ENCODE measurements at regions not wholly inside any gene's neighbourhood (a gene's known extent, or its start where the extent isn't known, plus 50 kb on each side); places are given as distances from the start of the nearest gene placed in this dataset.

GRCh38 chr2:176637486-176638166 lies 368.4 kb downstream of the MTX2 start:
- no peak for FAIRE-seq
- peak overlapping the region; percentile 13 to 67 (median 46) for H3K9ac ChIP-seq (ENCODE audit: low read length in 3 of 3)
- no peaks in the 10 kb centered on the region for H3K36me3 ChIP-seq (ENCODE audit: control insufficient read depth in 2 of 3, insufficient read depth in 3 of 3, low read length in 3 of 3)
- no peaks in the 10 kb centered on the region for H3K9me3 ChIP-seq (ENCODE audit: control insufficient read depth in 2 of 3, insufficient read depth in 1 of 3, low read length in 3 of 3)
- H3K4me3 ChIP-seq (ENCODE audit: low read length in 3 of 3): peak overlapping the region; percentile 51 to 71 (median 59)
- intact Hi-C loops (cut with DNase I): no loop called here
- no peaks in the 10 kb centered on the region for H3K27me3 ChIP-seq (ENCODE audit: control insufficient read depth, insufficient read depth, low read length)
- H3K4me1 ChIP-seq (ENCODE audit: control insufficient read depth in 2 of 3, insufficient read depth in 2 of 3, low read depth in 1 of 3, low read length in 3 of 3): no peaks in the 10 kb centered on the region
- TF ChIP-seq CTCF (IDR thresholded peaks at IDR 0.05; ENCODE audit: borderline replicate concordance, extremely low read depth, insufficient read depth): no peak
- DNase-seq: peak; percentile 70 to 92 (median 84)
- peak overlapping the region; percentile 77 to 81 for H3K27ac ChIP-seq (ENCODE audit: low read depth in 2 of 2, low read length in 2 of 2)

GRCh38 chr2:176638167-176639015 lies 369.1 kb downstream of the MTX2 start:
- no peaks in the 10 kb centered on the region for H3K27me3 ChIP-seq (ENCODE audit: control insufficient read depth, insufficient read depth, low read length)
- H3K9ac ChIP-seq (ENCODE audit: low read length in 3 of 3): peak overlapping the region in 2 of 3 donors; percentile 28 to 29
- H3K4me3 ChIP-seq (ENCODE audit: low read length in 3 of 3): peak overlapping the region; percentile 31 to 71 (median 36)
- no peaks in the 10 kb centered on the region for H3K9me3 ChIP-seq (ENCODE audit: control insufficient read depth in 2 of 3, insufficient read depth in 1 of 3, low read length in 3 of 3)
- H3K4me1 ChIP-seq (ENCODE audit: control insufficient read depth in 2 of 3, insufficient read depth in 2 of 3, low read depth in 1 of 3, low read length in 3 of 3): no peaks in the 10 kb centered on the region
- H3K27ac ChIP-seq (ENCODE audit: low read depth in 2 of 2, low read length in 2 of 2): peak overlapping the region; percentile 77 to 81
- DNase-seq: peak; percentile 83 to 91 (median 87)
- intact Hi-C loops (cut with DNase I): no loop called here
- TF ChIP-seq CTCF (IDR thresholded peaks at IDR 0.05; ENCODE audit: borderline replicate concordance, extremely low read depth, insufficient read depth): peak; percentile 88
- no peak for FAIRE-seq
- no peaks in the 10 kb centered on the region for H3K36me3 ChIP-seq (ENCODE audit: control insufficient read depth in 2 of 3, insufficient read depth in 3 of 3, low read length in 3 of 3)

GRCh38 chr2:176639016-176639343 lies 369.7 kb downstream of the MTX2 start:
- H3K9ac ChIP-seq (ENCODE audit: low read length in 3 of 3): no peak overlapping the region
- no peaks in the 10 kb centered on the region for H3K27me3 ChIP-seq (ENCODE audit: control insufficient read depth, insufficient read depth, low read length)
- DNase-seq (no peak), FAIRE-seq (no peak)
- H3K27ac ChIP-seq (ENCODE audit: low read depth in 2 of 2, low read length in 2 of 2): no peak overlapping the region
- no peak for TF ChIP-seq CTCF (IDR thresholded peaks at IDR 0.05; ENCODE audit: borderline replicate concordance, extremely low read depth, insufficient read depth)
- no peak overlapping the region for H3K4me3 ChIP-seq (ENCODE audit: low read length in 3 of 3)
- H3K4me1 ChIP-seq (ENCODE audit: control insufficient read depth in 2 of 3, insufficient read depth in 2 of 3, low read depth in 1 of 3, low read length in 3 of 3): peaks cover 0 to 2% (median 0%) of the 10 kb centered on the region in 3 donors
- intact Hi-C loops (cut with DNase I): no loop called here
- no peaks in the 10 kb centered on the region for H3K9me3 ChIP-seq (ENCODE audit: control insufficient read depth in 2 of 3, insufficient read depth in 1 of 3, low read length in 3 of 3)
- no peaks in the 10 kb centered on the region for H3K36me3 ChIP-seq (ENCODE audit: control insufficient read depth in 2 of 3, insufficient read depth in 3 of 3, low read length in 3 of 3)
